Ramos (cell line): ENCODE measurements at regions not wholly inside any gene's neighbourhood (a gene's known extent, or its start where the extent isn't known, plus 50 kb on each side); places are given as distances from the start of the nearest gene placed in this dataset.

Experiments
- in situ Hi-C: fragments of 300-500 bp; cut with MboI; formaldehyde crosslinking; loops from one replicate; pipeline ENCODE4 v1.14.3; 2022; ENCODE audit warnings: low sequenced_read_pairs; ENCODE audit not compliant: unreplicated experiment

DNA sequence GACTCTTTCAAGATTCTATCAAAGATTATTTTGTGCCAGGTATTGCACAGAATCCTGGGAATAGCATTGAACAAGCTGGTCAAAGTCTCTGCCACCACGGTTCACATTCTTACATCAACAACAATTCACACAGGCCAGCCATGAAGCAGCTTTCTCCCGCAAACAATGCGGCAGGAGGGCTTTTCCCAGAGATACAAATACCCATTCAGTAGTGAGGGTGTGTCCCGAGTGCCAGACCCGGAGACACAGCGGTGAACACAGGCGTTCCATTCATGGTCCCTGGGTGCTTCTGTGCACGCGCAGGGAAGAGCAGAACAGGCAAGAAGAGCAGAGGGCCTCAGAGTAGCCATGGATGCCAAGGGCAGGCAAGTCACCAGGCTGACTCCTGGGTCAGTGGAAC is 83.3 kb upstream of the PDE10A start:
- in situ Hi-C loops, result no loop called here

- in situ Hi-C loops, result no loop called here
These were observed 82.5 kb upstream of the PDE10A start for GRCh38 chr6:165745492-165745891.

- in situ Hi-C loops, result no loop called here
These were observed 81.7 kb upstream of the PDE10A start for GRCh38 chr6:165744555-165745228.

DNA sequence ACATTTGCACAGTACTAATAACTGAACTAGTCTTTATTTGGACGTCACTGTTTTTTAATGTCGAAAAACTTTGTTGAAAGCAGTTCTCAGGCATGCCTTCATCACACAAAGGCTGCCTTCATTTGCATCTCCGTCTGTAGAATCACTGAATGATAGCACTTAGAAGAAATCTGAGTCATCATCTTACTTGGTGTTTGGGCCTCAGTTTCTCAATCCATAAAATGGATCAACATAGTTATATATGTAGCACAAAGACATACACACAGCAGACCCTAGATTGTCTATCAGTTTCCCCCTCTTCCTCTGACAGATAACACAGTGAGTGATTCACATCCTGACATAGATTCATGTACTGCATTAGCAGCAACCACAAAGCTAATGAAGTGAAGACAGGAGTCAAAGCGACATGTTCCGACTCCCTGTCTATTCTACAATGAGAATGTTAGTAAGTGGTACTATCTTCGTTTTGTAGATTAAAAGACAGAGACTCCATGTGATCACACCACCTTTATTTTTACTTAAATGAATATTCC is 80.4 kb upstream of the PDE10A start:
- in situ Hi-C loops, result no loop called here

GRCh38 chr6:165742047-165742446 is 79.0 kb upstream of the PDE10A start:
- in situ Hi-C loops, result no loop called here

- in situ Hi-C loops, result no loop called here
These were observed 74.4 kb upstream of the PDE10A start for GRCh38 chr6:165737396-165737795.

DNA sequence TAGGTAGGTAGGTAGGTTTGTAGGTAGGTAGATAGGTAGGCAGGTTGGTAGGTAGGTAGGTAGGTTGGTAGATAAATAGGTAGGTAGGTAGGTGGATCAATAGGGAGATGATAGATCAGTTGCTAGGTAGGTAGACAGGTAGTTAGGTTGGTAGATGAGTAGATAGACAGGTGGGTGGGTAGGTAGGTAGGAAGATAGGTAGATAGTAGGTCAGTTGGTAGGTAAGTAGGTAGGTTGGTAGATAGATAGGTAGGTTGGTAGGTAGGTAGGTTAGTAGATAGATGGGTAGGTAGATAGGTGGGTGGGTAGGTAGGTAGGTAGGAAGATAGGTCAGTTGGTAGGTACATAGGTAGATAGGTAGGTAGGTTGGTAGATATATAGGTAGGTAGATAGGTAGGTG is 72.0 kb upstream of the PDE10A start:
- in situ Hi-C loops, result no loop called here

DNA sequence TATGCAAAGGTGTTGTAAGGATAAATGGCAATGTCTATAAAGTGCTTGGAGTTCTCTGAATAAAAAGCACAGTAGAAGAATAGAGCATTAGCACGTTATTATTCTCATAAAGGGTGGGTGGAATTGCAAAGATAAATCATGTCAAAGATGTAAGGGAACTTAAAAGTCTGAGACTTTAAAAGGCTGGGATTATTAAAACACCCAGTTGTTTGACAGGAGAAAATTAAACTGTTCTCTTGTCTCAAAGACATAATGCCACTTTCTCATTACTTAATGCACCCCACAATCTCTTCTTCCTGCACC is 70.4 kb upstream of the PDE10A start:
- in situ Hi-C loops, result no loop called here

GRCh38 chr6:165732696-165733488 is 69.9 kb upstream of the PDE10A start:
- in situ Hi-C loops, result no loop called here

GRCh38 chr6:165729307-165729936 is 66.4 kb upstream of the PDE10A start:
- in situ Hi-C loops, result no loop called here

DNA sequence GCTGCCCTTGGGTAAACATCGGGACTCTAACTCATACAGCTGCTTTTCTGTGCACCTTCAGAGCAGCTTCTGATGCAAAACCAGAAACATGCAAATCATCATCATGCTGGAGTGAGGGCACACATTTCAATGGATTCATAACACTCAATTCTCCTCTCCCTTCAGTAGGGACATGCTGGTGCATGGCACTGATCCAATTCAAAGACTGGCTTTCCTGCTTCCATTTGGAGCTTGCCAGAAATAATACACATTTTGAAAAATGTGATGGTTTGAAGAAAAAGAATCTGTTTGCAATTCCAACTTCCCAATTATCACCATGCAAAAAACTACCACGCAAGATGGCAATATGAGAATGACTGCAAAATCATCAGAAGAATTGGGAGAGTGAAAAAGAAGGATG is 65.2 kb upstream of the PDE10A start:
- in situ Hi-C loops, result no loop called here

DNA sequence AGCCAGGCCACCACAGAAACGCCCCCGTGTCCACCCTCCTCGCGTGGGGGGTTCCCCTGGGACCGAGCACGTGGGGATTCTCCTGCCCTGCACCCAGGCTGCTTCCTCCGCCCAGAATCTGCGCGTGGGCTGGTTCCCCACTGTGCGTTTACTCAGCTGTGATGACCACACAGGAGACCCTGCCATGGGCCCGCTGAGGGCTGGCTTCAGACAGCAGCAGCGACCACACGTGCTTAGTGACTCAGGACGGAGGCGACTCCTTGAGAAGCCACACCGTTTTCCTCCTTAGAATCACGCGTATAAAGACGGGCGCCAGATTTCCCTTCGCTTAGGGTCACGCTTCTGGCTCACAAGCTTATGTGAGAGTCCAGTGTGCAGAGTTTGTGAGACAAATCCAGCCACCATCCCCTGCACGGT is 63.9 kb upstream of the PDE10A start:
- in situ Hi-C loops, result no loop called here

DNA sequence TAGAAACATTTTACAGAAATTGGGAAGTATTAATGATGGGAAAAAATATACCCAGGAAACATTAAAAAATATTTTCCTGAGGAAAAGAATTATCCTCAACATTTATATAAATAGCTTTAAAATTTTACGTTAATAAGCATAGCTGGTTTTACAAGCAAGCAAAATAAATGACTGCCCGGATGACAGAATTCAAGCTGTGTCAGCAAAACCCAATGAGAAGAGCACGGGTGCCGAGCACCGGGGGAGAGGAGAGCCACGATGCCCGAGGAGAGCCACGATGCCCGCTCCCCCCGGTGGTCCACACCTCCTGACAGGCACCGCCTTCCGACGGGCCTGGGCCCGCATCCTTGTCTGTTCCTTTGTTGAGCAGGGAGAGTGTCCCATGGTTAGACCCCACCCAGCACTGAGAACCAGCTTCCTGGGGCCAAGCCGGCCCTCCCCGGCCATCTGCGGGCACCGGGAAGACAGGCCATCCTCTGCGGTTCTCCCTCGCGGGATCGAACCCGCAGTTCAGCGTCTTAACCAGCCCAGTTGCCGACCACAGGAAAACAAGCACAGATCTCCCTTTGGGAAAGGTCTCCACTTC is 63.3 kb upstream of the PDE10A start:
- in situ Hi-C loops, result no loop called here

DNA sequence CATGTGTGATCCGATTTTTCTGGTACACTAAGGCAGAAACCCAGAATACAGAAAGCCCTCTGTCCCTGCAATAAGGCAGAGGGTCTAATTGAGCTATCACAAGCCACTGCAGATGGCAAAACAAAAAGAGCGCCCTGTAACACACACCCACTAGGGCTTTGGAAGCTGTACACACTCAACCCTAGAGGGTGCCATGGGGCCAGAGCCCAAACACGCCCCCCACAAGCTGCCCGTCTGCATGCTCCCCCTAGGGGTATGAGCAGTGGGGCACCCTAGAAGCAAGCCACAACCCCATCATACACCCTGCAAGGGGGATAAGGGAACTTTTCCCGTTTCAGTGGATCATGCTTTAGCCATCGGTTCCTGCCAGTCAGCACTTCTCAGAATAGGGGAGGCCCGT is 62.2 kb upstream of the PDE10A start:
- in situ Hi-C loops, result no loop called here

GRCh38 chr6:165723326-165723725 is 60.3 kb upstream of the PDE10A start:
- in situ Hi-C loops, result no loop called here

DNA sequence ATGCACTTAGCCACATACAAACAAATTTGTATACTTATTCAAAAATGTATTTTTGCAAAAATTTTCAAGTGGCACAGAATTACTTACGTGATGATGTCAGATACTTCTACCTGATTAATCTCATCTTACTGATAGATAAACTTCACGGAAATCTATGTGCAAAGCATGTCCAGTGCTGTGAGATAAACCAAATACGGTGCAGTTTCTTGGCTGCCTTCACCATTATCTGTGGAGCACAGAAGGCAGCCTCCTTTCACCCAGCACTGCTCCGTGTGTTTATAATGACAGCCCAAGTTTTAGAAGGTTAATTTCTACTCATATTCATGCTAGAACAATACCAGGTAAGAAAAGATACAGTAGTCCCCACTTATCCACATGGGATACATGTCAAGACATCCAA is 59.0 kb upstream of the PDE10A start:
- in situ Hi-C loops, result no loop called here

DNA sequence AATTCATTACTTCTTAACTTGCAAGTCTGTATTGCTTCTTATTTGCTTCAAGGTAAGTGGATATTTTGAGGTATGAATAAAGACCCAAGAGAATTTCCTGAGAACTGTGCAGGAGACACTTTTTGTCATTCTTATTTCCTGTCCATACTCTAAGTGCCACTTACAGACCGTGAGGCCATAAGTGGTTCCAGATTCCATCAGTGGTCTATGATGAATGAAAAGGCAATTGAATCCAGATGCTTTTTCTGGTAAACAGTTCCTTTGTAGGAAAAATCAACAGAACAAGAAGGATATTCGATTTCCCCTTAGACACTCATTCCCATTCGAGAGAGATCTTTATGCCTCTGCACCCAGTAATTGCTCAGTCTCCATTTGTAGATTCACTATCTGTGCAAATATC is 58.3 kb upstream of the PDE10A start:
- in situ Hi-C loops, result no loop called here

DNA sequence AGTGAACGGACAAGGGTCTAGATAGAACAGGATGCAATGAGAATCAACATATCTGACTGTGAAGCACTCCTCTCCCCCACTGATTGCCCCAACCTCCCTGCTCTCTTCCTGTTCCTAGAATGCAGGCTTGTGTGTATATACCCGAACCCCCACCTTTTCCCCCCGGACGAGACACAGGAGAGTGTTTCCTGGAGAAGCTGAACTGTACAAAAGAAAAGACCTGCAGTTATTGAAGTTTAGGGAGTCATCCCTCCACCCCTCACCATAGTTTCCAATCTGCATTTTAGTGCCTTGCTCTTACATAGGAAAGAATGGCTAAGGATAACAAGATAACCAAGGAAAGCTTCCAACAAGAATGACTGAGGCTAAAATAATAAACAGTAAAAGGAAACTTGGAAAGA is 55.5 kb upstream of the PDE10A start:
- in situ Hi-C loops, result no loop called here

GRCh38 chr6:165717732-165718465 is 54.9 kb upstream of the PDE10A start:
- in situ Hi-C loops, result no loop called here

DNA sequence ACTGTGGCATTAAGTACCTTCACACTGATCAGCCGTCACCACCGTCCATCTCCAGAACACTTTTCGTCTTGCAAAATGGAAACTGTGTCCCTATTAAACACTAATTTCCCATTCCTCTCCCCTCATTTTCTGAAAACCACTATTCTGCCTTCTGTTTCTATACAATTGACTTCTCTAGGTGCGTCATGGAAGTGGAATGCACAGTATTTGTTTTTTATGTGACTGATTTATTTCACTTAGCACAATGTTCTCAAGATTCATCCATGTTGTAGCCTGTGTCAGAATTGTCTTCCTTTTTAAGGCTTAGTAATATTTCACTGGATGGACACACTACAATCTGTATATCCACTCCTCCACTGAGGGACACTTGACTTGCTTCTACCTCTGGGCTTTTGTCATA is 53.8 kb upstream of the PDE10A start:
- in situ Hi-C loops, result no loop called here
